IMR-90 (cell line): ENCODE measurements at regions not wholly inside any gene's neighbourhood (a gene's known extent, or its start where the extent isn't known, plus 50 kb on each side); places are given as distances from the start of the nearest gene placed in this dataset.

Source experiments
- ATAC-seq: fragments of 200-7000 bp; cut with Tn5 transposase; 2 replicates; pipeline ENCODE4 v1.9.1; 2020; ENCODE audit warnings: low read depth, mild to moderate bottlenecking, moderate library complexity
- BruUV-seq: library from RNA; stranded (reverse); fragments of 400-500 nt; replicated peaks from 2 replicates; lab custom pipeline; 2021; lab: Mats Ljungman, UMichigan
- CTCF ChIA-PET: fragments of 300-600 bp; formaldehyde crosslinking; extraction: SDS; loops from one replicate; lab custom pipeline; 2021; ENCODE audit warnings: antibody characterized with exemption; lab: Yijun Ruan, JAX
- POLR2A ChIA-PET: fragments of 300-600 bp; sonication (Branson Sonifier 250); formaldehyde crosslinking; loops from one replicate; lab custom pipeline; 2022; ENCODE audit warnings: antibody characterized with exemption; ENCODE audit not compliant: unreplicated experiment; lab: Charles Lee
- DNase-seq: peaks from one replicate; pipeline ENCODE4 v3.0.0; 2013
- H2AFZ ChIP-seq: replicated peaks from 2 replicates; pipeline ENCODE3; 2013; ENCODE audit warnings: low read length, mild to moderate bottlenecking; ENCODE audit not compliant: poor library complexity
- H2AK5ac ChIP-seq: 2 replicates; pipeline ENCODE4 v1.6.1; 2013; ENCODE audit warnings: low read depth, low read length, inconsistent platforms
- H2AK9ac ChIP-seq: replicated peaks from 2 replicates; pipeline ENCODE3; 2013; ENCODE audit warnings: mild to moderate bottlenecking, low read depth, low read length, moderate library complexity; ENCODE audit not compliant: poor library complexity
- H2BK120ac ChIP-seq: 2 replicates; pipeline ENCODE4 v1.6.1; 2013; ENCODE audit warnings: low read depth, low read length, inconsistent platforms
- H2BK15ac ChIP-seq: 3 replicates; pipeline ENCODE4 v1.6.1; 2013; ENCODE audit warnings: low read depth, low read length, inconsistent platforms
- H2BK20ac ChIP-seq: 2 replicates; pipeline ENCODE4 v1.6.1; 2013; ENCODE audit warnings: low read depth, mild to moderate bottlenecking, inconsistent platforms, low read length, moderate library complexity
- H2BK5ac ChIP-seq: 2 replicates; pipeline ENCODE4 v1.6.1; 2013; ENCODE audit warnings: mild to moderate bottlenecking, low read depth, low read length, inconsistent platforms; ENCODE audit not compliant: poor library complexity, severe bottlenecking
- H3K14ac ChIP-seq: replicated peaks from 2 replicates; pipeline ENCODE4 v1.6.1; 2013; ENCODE audit warnings: low read depth, low read length, inconsistent platforms
- H3K18ac ChIP-seq: 2 replicates; pipeline ENCODE4 v1.6.1; 2013; ENCODE audit warnings: low read depth, low read length, control low read depth
- H3K23ac ChIP-seq: 2 replicates; pipeline ENCODE4 v1.6.1; 2013; ENCODE audit warnings: low read depth, low read length, inconsistent platforms
- H3K27ac ChIP-seq: 2 replicates; pipeline ENCODE4 v1.5.1; 2013; ENCODE audit warnings: mild to moderate bottlenecking, control low read depth, low read length; ENCODE audit not compliant: insufficient read depth
- H3K27me3 ChIP-seq: 2 replicates; pipeline ENCODE4 v1.6.1; 2013; ENCODE audit warnings: low read length; ENCODE audit not compliant: control insufficient read depth, insufficient read depth
- H3K36me3 ChIP-seq: 2 replicates; pipeline ENCODE4 v1.6.1; 2013; ENCODE audit warnings: low read length, mixed read lengths; ENCODE audit not compliant: control insufficient read depth, insufficient read depth
- H3K4ac ChIP-seq: 2 replicates; pipeline ENCODE4 v1.6.1; 2013; ENCODE audit warnings: low read depth, low read length, inconsistent platforms
- H3K4me1 ChIP-seq: 2 replicates; pipeline ENCODE4 v1.6.1; 2013; ENCODE audit warnings: low read length, mixed read lengths; ENCODE audit not compliant: control insufficient read depth, insufficient read depth
- H3K4me2 ChIP-seq: 2 replicates; pipeline ENCODE4 v1.6.1; 2013; ENCODE audit warnings: low read depth, mild to moderate bottlenecking, control low read depth, low read length, moderate library complexity
- H3K4me3 ChIP-seq: 2 replicates; pipeline ENCODE4 v1.5.1; 2013; ENCODE audit warnings: low read depth, mild to moderate bottlenecking, control low read depth, low read length, moderate library complexity; ENCODE audit not compliant: insufficient read depth
- H3K56ac ChIP-seq: 2 replicates; pipeline ENCODE4 v1.6.1; 2013; ENCODE audit warnings: low read length, inconsistent platforms; ENCODE audit not compliant: insufficient read depth; ENCODE audit errors: extremely low read depth
- H3K79me1 ChIP-seq, 2 experiments: 2 replicates each; pipeline ENCODE4 v1.6.1; 2013; ENCODE audit warnings: low read length in 2 of 2, inconsistent platforms in 1 of 2, low read depth in 1 of 2
- H3K9ac ChIP-seq: 2 replicates; pipeline ENCODE4 v1.6.1; 2013; ENCODE audit warnings: low read depth, low read length, control low read depth
- H3K9me1 ChIP-seq: 2 replicates; pipeline ENCODE4 v1.6.1; 2013; ENCODE audit warnings: low read length, inconsistent platforms; ENCODE audit not compliant: insufficient read depth
- H3K9me3 ChIP-seq: 2 replicates; pipeline ENCODE4 v1.6.1; 2013; ENCODE audit warnings: low read length; ENCODE audit not compliant: control insufficient read depth, insufficient read depth
- H4K20me1 ChIP-seq: 2 replicates; pipeline ENCODE4 v1.6.1; 2013; ENCODE audit warnings: low read length, inconsistent platforms; ENCODE audit not compliant: insufficient read depth
- H4K5ac ChIP-seq: 2 replicates; pipeline ENCODE4 v1.6.1; 2013; ENCODE audit warnings: mild to moderate bottlenecking, low read depth, low read length, control low read depth
- H4K8ac ChIP-seq, 2 experiments: 2 replicates each; pipeline ENCODE4 v1.6.1; 2013; ENCODE audit warnings: low read depth in 2 of 2, low read length in 2 of 2, control low read depth in 1 of 2, inconsistent platforms in 1 of 2
- H4K91ac ChIP-seq: 2 replicates; pipeline ENCODE4 v1.6.1; 2013; ENCODE audit warnings: low read depth, low read length, inconsistent platforms; ENCODE audit not compliant: insufficient read depth
- BHLHE40 ChIP-seq: fragments of 150-350 bp; IDR thresholded peaks from 2 replicates; pipeline ENCODE4 v1.6.1; 2016; ENCODE audit warnings: mild to moderate bottlenecking, low read depth, low read length
- CTCF ChIP-seq: conservative IDR thresholded peaks from 2 replicates; pipeline ENCODE4 v1.5.1; 2012; ENCODE audit warnings: mild to moderate bottlenecking, low read depth, low read length, improper control_type of control experiment
- ELK1 ChIP-seq: fragments of 150-350 bp; IDR thresholded peaks from 2 replicates; pipeline ENCODE4 v1.6.1; 2016; ENCODE audit warnings: low read depth, mild to moderate bottlenecking, low read length, moderate library complexity, borderline replicate concordance
- FOS ChIP-seq: fragments of 150-350 bp; IDR thresholded peaks from 2 replicates; pipeline ENCODE4 v1.6.1; 2016; ENCODE audit warnings: low read depth, low read length
- MAFK ChIP-seq: IDR thresholded peaks from 2 replicates; pipeline ENCODE4 v1.6.1; 2012; ENCODE audit warnings: low read depth, low read length, improper control_type of control experiment
- MXI1 ChIP-seq: IDR thresholded peaks from 2 replicates; pipeline ENCODE4 v1.6.1; 2012; ENCODE audit warnings: low read depth, mild to moderate bottlenecking, low read length, moderate library complexity, borderline replicate concordance
- NFE2L2 ChIP-seq: fragments of 150-350 bp; IDR thresholded peaks from 2 replicates; pipeline ENCODE4 v1.6.1; 2016; ENCODE audit warnings: low read depth, mild to moderate bottlenecking, low read length
- POLR2A ChIP-seq: IDR thresholded peaks from 2 replicates; pipeline ENCODE4 v1.6.1; 2012; ENCODE audit warnings: mild to moderate bottlenecking, low read depth, low read length
- RCOR1 ChIP-seq: IDR thresholded peaks from 2 replicates; pipeline ENCODE4 v1.6.1; 2012; ENCODE audit warnings: mild to moderate bottlenecking, low read length, improper control_type of control experiment; ENCODE audit not compliant: insufficient replicate concordance
- RFX5 ChIP-seq: IDR thresholded peaks from 2 replicates; pipeline ENCODE4 v1.8.0; 2012; ENCODE audit warnings: low read depth, mild to moderate bottlenecking, low read length, moderate library complexity
- SMC3 ChIP-seq: fragments of 150-350 bp; IDR thresholded peaks from 2 replicates; pipeline ENCODE4 v1.6.1; 2016; ENCODE audit warnings: low read depth, mild to moderate bottlenecking, antibody characterized with exemption, low read length, moderate library complexity
- USF2 ChIP-seq: fragments of 150-350 bp; IDR thresholded peaks from 2 replicates; pipeline ENCODE4 v1.6.1; 2017; ENCODE audit warnings: mild to moderate bottlenecking, antibody characterized with exemption, low read length, low read depth
- WGBS, 2 experiments: methylation state at CpG; one replicate each; pipeline versions ENCODE4 v1.1.5 to v1.1.7; 2013; ENCODE audit warnings: missing lambda C conversion rate in 2 of 2; ENCODE audit not compliant: insufficient read length in 1 of 2; ENCODE audit errors: extremely low coverage in 2 of 2; 5-methylcytosine and 5-hydroxymethylcytosine counted together
- dilution Hi-C: fragments of 300-500 bp; cut with HindIII; formaldehyde crosslinking; loops from one replicate; pipeline ENCODE4 v1.14.3; 2018; ENCODE audit warnings: low sequenced_read_pairs; ENCODE audit not compliant: unreplicated experiment
- in situ Hi-C: fragments of 300-500 bp; cut with MboI; formaldehyde crosslinking; loops from 3 replicates; pipeline ENCODE4 v1.14.3; 2019; ENCODE audit warnings: low sequenced_read_pairs, inconsistent platforms, mixed read lengths
- intact Hi-C: fragments of 100-400 bp; cut with micrococcal nuclease; formaldehyde crosslinking; loops from 2 replicates; pipeline ENCODE4 v1.10.0; 2022

- Histone ChIP-seq H3K4me2 (no peak overlapping the region), H3K23ac (no peak overlapping the region), H3K9ac (no peak overlapping the region), H4K20me1 (no peaks in the 10 kb centered on the region), H2BK5ac (no peak overlapping the region), H3K4me3 (no peak overlapping the region), H3K14ac (no peak overlapping the region), H3K56ac (no peak overlapping the region), H2BK15ac (no peak overlapping the region), H2BK20ac (no peak overlapping the region), H3K27me3 (no peaks in the 10 kb centered on the region), H3K27ac (no peak overlapping the region), H4K5ac (no peak overlapping the region), H3K9me3 (peaks cover 46% of the 10 kb centered on the region), H3K79me1 (no peaks in the 10 kb centered on the region), H4K91ac (no peak overlapping the region), H2AK9ac (no peak overlapping the region), H3K36me3 (no peaks in the 10 kb centered on the region), H3K18ac (no peak overlapping the region), H2BK120ac (no peak overlapping the region), H3K4ac (no peak overlapping the region), H2AK5ac (no peak overlapping the region), H4K8ac (no peak overlapping the region), H2AFZ (no peak overlapping the region), H3K9me1 (no peaks in the 10 kb centered on the region), H3K4me1 (no peaks in the 10 kb centered on the region)
- ATAC-seq = no peak
- ChIA-PET POLR2A (no interaction called here), CTCF (no interaction called here)
- in situ Hi-C loops = no loop called here
- no peak for DNase-seq
- no peak for TF ChIP-seq MAFK
- no peak for TF ChIP-seq POLR2A
- TF ChIP-seq USF2 = no peak
- TF ChIP-seq NFE2L2 = no peak
- TF ChIP-seq CTCF = no peak
- TF ChIP-seq RCOR1 = no peak
- TF ChIP-seq BHLHE40 = no peak
- TF ChIP-seq MXI1 = no peak
- no peak for TF ChIP-seq SMC3
- no peak for TF ChIP-seq FOS
- TF ChIP-seq RFX5 = no peak
- no peak for TF ChIP-seq ELK1
- intact Hi-C loops = no loop called here
- dilution Hi-C loops = no loop called here
- WGBS, 2 experiments = 85% methylated on average over 12 of the region's 21 CpGs; no CpG with 5 or more reads in 1 of the 2 experiments
- BruUV-seq = no TSS peak
Measured at GRCh38 chr13:111622051-111622531, 301.6 kb downstream of the TEX29 start.
